K562 (cell line): ENCODE measurements at regions not wholly inside any gene's neighbourhood (a gene's known extent, or its start where the extent isn't known, plus 50 kb on each side); places are given as distances from the start of the nearest gene placed in this dataset.

Source experiments
- GABPA ChIP-seq: fragments of 200-800 bp; sonication (Bioruptor generic); conservative IDR thresholded peaks from 2 replicates; pipeline ENCODE4 v1.6.1; 2016; ENCODE audit warnings: low read depth, missing genetic modification characterization, missing compliant biosample characterization
- MAFG ChIP-seq: fragments of 450-650 bp; conservative IDR thresholded peaks from 2 replicates; pipeline ENCODE4 v1.6.1; 2016; ENCODE audit warnings: missing genetic modification characterization, missing compliant biosample characterization
- NCOA6 ChIP-seq: fragments of 450-650 bp; IDR thresholded peaks from 2 replicates; pipeline ENCODE4 v1.6.1; 2017; ENCODE audit warnings: mild to moderate bottlenecking
- RBBP5 ChIP-seq: fragments of 200-600 bp; sonication (generic); IDR thresholded peaks from 2 replicates; pipeline ENCODE4 v1.6.1; 2012; ENCODE audit warnings: borderline replicate concordance, mild to moderate bottlenecking, low read length, control low read depth, inconsistent platforms; ENCODE audit not compliant: insufficient read depth, poor library complexity, severe bottlenecking
- SP1 ChIP-seq: sonication (generic); formaldehyde crosslinking; IDR thresholded peaks from 2 replicates; pipeline ENCODE4 v1.8.1; 2022; ENCODE audit warnings: mild to moderate bottlenecking, missing genetic modification reagents
- ZNF316 ChIP-seq: fragments of 450-650 bp; IDR thresholded peaks from 2 replicates; pipeline ENCODE4 v1.6.1; 2016
- TF ChIP-seq, protein P1 (sequence below), 2 experiments: fragments of 450-650 bp; formaldehyde crosslinking in 1 of 2; IDR thresholded peaks; 2 replicates each; pipeline versions ENCODE4 v1.4.0 to v1.6.1; 2014 to 2020; ENCODE audit warnings: mild to moderate bottlenecking in 2 of 2, borderline replicate concordance in 1 of 2, low read depth in 1 of 2
- TF ChIP-seq, protein P2 (sequence below): fragments of 250-450 bp; sonication (Bioruptor Pico); IDR thresholded peaks from 2 replicates; pipeline ENCODE4 v1.5.0; 2020; ENCODE audit warnings: mild to moderate bottlenecking
- TF ChIP-seq, protein P3 (sequence below), 2 experiments: IDR thresholded peaks; 2 replicates each; pipeline ENCODE4 v1.6.1; 2012; ENCODE audit warnings: improper control_type of control experiment in 2 of 2, low read depth in 2 of 2, low read length in 2 of 2, borderline replicate concordance in 1 of 2
- TF ChIP-seq, protein P4 (sequence below), 3 experiments: IDR thresholded peaks in 2 of 3; conservative IDR thresholded peaks in 1 of 3; 2 replicates each; pipeline ENCODE4 v1.5.1; 2011 to 2012; ENCODE audit warnings: low read length in 3 of 3, mild to moderate bottlenecking in 3 of 3, control low read depth in 2 of 3, improper control_type of control experiment in 1 of 3, inconsistent platforms in 1 of 3, low read depth in 1 of 3, mixed read lengths in 1 of 3, moderate library complexity in 1 of 3; ENCODE audit not compliant: insufficient read depth in 2 of 3

DNA sequence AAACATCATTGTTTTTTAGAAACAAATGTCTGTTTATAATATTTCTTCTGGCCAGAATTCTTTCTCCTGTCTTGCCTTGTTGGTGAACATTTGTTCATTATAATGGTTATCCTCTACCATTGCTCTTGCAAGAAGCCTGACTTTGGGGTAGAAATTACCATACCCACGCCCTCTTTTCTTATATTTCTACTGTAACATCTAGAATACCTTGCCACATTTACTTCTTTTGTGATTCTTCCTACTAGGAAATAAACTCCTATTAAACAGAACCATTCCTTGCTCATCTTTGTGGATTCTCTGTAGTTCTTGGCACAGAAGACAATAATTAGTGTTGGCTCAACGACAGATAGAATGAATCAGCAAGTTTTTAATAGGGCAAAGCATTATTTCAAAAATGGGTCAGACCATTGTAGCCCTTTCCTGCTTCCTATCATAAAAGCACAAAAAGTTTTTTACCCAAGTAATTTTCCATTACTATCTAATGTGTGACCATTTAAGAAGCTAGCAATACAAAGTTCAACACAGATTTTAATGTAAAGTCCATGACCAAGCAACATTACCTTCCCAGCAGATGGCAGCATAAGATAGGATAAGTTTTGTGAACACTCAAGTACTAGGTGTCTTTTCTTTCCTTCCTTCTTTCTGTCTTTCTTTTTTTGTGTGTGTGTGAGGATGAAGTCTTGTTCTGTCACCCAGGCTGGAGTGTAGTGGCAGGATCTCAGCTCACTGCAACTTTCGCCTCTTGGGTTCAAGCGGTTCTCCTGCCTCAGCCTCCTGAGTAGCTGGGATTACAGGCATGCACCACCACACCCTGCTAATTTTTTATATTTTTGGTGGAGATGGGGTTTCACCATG is 270.4 kb downstream of the HGF start (continued):
- TF ChIP-seq, protein P1, sequence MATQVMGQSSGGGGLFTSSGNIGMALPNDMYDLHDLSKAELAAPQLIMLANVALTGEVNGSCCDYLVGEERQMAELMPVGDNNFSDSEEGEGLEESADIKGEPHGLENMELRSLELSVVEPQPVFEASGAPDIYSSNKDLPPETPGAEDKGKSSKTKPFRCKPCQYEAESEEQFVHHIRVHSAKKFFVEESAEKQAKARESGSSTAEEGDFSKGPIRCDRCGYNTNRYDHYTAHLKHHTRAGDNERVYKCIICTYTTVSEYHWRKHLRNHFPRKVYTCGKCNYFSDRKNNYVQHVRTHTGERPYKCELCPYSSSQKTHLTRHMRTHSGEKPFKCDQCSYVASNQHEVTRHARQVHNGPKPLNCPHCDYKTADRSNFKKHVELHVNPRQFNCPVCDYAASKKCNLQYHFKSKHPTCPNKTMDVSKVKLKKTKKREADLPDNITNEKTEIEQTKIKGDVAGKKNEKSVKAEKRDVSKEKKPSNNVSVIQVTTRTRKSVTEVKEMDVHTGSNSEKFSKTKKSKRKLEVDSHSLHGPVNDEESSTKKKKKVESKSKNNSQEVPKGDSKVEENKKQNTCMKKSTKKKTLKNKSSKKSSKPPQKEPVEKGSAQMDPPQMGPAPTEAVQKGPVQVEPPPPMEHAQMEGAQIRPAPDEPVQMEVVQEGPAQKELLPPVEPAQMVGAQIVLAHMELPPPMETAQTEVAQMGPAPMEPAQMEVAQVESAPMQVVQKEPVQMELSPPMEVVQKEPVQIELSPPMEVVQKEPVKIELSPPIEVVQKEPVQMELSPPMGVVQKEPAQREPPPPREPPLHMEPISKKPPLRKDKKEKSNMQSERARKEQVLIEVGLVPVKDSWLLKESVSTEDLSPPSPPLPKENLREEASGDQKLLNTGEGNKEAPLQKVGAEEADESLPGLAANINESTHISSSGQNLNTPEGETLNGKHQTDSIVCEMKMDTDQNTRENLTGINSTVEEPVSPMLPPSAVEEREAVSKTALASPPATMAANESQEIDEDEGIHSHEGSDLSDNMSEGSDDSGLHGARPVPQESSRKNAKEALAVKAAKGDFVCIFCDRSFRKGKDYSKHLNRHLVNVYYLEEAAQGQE (IDR thresholded peaks at IDR 0.05; ENCODE audit: borderline replicate concordance) = peak; percentile 34; the same call in 1 of the 2 replicates
- TF ChIP-seq, protein P1 (CRISPR knock-in tag; IDR thresholded peaks at IDR 0.05; ENCODE audit: low read depth) = no peak
- TF ChIP-seq, protein P2, sequence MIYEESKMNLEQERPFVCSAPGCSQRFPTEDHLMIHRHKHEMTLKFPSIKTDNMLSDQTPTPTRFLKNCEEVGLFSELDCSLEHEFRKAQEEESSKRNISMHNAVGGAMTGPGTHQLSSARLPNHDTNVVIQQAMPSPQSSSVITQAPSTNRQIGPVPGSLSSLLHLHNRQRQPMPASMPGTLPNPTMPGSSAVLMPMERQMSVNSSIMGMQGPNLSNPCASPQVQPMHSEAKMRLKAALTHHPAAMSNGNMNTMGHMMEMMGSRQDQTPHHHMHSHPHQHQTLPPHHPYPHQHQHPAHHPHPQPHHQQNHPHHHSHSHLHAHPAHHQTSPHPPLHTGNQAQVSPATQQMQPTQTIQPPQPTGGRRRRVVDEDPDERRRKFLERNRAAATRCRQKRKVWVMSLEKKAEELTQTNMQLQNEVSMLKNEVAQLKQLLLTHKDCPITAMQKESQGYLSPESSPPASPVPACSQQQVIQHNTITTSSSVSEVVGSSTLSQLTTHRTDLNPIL = no peak
- TF ChIP-seq NCOA6 = no peak
- TF ChIP-seq, protein P3, sequence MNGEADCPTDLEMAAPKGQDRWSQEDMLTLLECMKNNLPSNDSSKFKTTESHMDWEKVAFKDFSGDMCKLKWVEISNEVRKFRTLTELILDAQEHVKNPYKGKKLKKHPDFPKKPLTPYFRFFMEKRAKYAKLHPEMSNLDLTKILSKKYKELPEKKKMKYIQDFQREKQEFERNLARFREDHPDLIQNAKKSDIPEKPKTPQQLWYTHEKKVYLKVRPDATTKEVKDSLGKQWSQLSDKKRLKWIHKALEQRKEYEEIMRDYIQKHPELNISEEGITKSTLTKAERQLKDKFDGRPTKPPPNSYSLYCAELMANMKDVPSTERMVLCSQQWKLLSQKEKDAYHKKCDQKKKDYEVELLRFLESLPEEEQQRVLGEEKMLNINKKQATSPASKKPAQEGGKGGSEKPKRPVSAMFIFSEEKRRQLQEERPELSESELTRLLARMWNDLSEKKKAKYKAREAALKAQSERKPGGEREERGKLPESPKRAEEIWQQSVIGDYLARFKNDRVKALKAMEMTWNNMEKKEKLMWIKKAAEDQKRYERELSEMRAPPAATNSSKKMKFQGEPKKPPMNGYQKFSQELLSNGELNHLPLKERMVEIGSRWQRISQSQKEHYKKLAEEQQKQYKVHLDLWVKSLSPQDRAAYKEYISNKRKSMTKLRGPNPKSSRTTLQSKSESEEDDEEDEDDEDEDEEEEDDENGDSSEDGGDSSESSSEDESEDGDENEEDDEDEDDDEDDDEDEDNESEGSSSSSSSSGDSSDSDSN (IDR thresholded peaks at IDR 0.05; ENCODE audit: borderline replicate concordance in 1 of 2, low read depth in 2 of 2, low read length in 2 of 2) = no peak
- no peak for TF ChIP-seq RBBP5
- TF ChIP-seq SP1 (CRISPR knock-in tag) = no peak
- peak; percentile 27; the same call in 1 of the 2 replicates for TF ChIP-seq ZNF316
- peak; percentile 57 for TF ChIP-seq MAFG (tag)
- no peak for TF ChIP-seq GABPA
- TF ChIP-seq, protein P4, sequence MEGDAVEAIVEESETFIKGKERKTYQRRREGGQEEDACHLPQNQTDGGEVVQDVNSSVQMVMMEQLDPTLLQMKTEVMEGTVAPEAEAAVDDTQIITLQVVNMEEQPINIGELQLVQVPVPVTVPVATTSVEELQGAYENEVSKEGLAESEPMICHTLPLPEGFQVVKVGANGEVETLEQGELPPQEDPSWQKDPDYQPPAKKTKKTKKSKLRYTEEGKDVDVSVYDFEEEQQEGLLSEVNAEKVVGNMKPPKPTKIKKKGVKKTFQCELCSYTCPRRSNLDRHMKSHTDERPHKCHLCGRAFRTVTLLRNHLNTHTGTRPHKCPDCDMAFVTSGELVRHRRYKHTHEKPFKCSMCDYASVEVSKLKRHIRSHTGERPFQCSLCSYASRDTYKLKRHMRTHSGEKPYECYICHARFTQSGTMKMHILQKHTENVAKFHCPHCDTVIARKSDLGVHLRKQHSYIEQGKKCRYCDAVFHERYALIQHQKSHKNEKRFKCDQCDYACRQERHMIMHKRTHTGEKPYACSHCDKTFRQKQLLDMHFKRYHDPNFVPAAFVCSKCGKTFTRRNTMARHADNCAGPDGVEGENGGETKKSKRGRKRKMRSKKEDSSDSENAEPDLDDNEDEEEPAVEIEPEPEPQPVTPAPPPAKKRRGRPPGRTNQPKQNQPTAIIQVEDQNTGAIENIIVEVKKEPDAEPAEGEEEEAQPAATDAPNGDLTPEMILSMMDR (IDR thresholded peaks at IDR 0.05 in 2 of 3, conservative IDR thresholded peaks at IDR 0.05 in 1 of 3; ENCODE audit: insufficient read depth in 2 of 3, low read depth in 1 of 3, low read length in 3 of 3) = peak in 2 of 3 experiments; percentile 28 to 41; a peak in 2 of 6 replicates
